GM20431 (cell line): ENCODE measurements at regions not wholly inside any gene's neighbourhood (a gene's known extent, or its start where the extent isn't known, plus 50 kb on each side); places are given as distances from the start of the nearest gene placed in this dataset.

Experiments used
- in situ Hi-C: fragments of 300-500 bp; cut with MseI, MboI; formaldehyde crosslinking; loops from one replicate; pipeline ENCODE4 v1.15.0; 2020; ENCODE audit warnings: low sequenced_read_pairs; ENCODE audit not compliant: unreplicated experiment

- in situ Hi-C loops = no loop called here
Observed at GRCh38 chr18:44537526-44537925, 143.2 kb upstream of the SETBP1 start.

- in situ Hi-C loops = no loop called here
Observed at GRCh38 chr18:44539926-44540325, 140.8 kb upstream of the SETBP1 start.

- in situ Hi-C loops = no loop called here
Observed at GRCh38 chr18:44541159-44541558, 139.5 kb upstream of the SETBP1 start.

GRCh38 chr18:44541781-44542180 is 138.9 kb upstream of the SETBP1 start:
- in situ Hi-C loops = no loop called here

DNA sequence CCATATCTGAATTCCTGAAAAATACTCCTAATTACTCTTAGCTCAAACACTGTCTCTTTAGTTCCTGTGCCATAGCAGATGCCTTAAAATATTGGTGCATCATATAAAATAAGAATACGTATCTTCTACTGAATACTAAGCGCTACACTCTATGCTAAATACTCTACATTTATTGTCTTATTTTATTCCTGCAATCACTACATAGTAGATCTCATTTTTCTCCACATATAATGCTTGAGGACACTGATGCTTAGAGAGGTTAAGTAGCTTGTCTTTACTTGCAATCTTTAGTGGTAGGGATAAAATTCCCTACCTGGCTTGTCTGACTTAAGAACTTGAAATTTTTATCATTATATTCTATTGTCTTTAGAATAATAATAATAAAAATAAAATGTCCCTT is 137.3 kb upstream of the SETBP1 start:
- in situ Hi-C loops = no loop called here

GRCh38 chr18:44545359-44545985 is 135.2 kb upstream of the SETBP1 start:
- in situ Hi-C loops = no loop called here

DNA sequence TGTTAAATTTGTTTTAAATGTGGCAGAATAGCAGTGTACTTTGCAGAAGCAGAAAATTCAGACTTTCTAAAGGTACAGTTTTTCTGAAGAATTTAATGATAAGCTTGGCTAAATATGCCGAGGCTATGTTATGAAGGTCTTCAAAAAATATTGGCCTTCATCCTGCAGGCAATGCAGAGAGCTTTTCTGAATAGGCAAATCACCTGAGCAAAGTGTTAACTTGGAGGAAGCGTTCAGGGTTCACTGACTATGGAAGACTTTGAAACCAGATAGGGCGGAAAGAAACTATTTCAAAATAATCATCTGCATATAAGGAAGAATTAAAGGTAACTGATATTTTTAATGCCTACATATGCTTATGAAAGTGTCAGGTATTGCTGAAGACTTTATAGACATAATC is 133.7 kb upstream of the SETBP1 start:
- in situ Hi-C loops = no loop called here

DNA sequence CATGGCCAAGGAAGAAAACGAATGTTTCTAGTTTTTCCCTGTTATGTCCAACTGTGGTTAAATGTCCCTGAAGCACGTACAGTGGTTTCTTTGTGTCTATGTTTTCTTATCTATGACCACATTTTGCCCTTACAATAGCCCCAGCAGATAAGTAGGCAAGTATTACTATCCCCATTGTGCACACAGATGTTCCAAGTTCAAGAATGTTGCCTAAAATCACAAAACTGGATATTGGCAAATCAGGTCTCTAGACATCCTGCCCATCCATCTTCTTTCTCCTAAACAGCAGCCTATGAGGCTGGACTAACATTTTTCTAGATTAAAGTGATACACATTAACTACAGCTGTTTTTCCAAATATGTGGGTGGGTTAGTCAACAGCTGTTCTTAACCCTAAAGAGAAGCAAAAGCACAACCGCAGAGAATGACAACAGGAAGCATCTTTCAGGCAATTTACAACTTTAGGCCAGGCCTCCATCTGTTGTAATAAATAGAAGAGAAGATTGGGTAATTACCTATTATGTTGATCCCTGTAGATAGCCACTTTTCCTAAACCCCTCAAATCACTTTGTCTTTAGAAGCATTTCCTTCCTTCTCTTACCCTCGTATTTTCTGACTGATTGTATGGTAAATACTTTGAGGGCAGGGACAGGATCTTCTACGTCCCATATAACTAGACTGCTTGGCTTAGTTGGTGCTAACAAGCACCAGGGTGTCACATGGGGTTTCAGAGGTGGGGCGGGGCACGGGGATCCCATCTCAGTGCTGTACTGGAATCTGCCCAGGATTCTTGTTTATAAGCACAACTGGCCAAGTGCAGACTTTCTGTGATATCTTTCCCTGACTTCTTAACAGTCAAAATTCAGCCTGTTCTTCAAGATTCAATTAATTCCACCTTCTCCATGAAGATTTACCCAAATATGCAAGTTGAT is 132.1 kb upstream of the SETBP1 start:
- in situ Hi-C loops = no loop called here

DNA sequence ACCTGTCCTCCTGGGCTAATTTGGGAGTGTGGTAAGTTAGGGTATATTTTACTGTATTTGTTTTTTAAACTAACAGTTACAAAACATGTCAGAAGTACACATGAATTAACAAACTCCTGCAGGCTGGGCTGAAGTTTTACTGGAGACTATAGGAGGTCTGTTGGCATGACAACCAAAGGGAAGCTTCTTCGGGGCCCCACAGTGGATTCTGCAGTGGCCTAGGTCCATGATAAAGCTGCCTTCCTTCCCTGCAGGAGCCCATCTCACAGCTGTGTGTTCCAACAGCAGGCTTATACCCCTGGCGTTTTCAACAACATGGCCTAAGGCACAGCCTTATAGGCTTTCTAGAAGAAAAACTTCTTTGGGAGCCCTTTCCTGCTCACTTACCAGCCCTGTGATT is 128.0 kb upstream of the SETBP1 start:
- in situ Hi-C loops = no loop called here

DNA sequence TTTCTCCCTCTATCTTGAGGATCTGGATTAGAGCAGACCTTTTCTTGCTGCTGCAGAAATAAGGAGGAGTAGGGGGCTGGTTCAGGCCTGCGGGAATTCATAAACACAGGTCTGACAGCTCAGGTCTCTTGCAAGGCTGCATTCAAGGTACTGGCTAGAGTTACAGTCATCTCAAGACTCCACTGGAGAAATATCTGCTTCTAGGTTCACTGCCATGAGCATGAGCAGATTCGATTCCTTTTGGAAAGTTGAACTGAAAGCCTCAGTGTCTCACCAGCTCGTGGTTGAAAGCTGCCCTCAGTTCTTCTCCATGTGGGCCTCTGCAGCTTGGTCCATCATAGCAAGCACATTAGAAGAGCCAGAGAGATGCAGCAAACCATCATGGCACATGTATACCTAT is 124.4 kb upstream of the SETBP1 start:
- in situ Hi-C loops = no loop called here

- in situ Hi-C loops = no loop called here
Observed at GRCh38 chr18:44557616-44558151, 123.0 kb upstream of the SETBP1 start.

DNA sequence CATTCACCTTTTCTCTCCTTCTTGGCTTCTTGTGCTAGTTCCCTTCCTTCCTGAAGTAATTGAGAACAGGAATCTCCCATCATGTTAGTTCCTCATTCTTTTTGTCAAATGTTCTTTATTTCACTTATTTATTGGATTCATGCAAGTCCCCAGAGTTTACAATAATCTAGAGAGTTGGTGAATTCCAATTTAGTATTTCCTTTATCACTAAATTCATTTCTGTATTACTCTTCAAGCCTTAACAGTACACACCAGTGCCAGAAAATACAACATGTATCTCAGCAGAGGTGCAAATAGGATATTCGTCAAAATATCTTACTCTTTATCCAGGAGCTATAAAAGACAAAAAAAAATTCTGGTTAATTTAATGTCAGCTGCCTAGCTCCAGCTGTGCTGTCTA is 121.9 kb upstream of the SETBP1 start:
- in situ Hi-C loops = no loop called here

GRCh38 chr18:44562986-44563385 is 117.7 kb upstream of the SETBP1 start:
- in situ Hi-C loops = no loop called here

DNA sequence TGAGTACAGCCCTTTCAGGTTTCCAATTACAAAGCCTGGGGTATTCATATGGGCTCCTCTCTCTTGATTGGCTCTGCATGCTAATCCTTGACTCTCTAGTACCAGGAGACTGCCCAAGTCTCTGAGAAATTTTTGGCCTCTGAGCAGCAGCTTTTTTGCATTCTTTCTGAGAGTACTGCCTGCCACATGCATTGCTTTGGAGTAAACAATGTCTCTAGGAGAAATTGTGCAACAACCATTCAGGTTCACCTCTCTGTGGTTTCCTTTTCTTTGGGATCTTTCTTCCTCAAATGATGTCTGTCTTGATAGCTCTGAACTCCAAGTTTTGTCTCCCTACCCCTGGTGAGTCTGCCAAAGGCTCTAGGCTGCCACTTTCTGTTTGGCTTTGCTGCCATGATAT is 115.8 kb upstream of the SETBP1 start:
- in situ Hi-C loops = no loop called here

DNA sequence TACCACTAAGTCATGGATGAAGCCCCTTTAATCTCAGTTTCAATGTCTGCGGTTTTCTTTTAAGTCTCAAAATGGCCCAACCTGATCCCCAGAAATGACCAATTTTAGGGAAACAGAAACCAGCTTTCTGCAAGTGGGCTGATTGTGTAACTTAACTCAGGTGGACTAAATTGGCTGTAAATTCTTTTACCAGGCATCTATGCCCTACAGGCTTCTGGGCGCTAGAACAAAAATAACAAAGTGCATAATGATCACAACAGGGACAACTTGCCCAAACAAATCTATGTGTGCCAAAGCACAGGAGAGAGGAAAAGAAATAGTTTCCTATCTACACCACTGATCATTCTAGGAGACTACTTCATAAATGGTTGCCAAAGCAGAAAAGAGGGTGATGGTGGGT is 112.3 kb upstream of the SETBP1 start:
- in situ Hi-C loops = no loop called here

DNA sequence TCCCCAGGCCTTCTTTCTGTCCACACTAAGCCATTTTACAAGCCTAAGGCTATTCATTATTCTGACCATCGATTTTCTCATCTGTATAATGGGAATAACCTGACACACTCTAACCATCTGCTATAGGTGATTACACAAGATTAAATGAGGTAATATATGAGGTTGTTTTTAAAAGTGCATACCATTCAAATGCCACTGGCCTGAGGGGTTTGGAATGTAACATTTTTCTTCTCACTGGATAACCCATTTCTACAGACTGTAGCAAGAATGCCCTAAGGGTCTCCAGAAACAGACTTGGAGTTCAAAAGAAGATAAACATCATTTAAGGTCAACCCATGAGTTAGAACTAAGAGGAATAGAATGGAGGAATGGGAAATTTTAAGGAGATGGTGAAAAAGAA is 111.7 kb upstream of the SETBP1 start:
- in situ Hi-C loops = no loop called here

GRCh38 chr18:44569391-44570055 is 111.2 kb upstream of the SETBP1 start:
- in situ Hi-C loops = no loop called here

DNA sequence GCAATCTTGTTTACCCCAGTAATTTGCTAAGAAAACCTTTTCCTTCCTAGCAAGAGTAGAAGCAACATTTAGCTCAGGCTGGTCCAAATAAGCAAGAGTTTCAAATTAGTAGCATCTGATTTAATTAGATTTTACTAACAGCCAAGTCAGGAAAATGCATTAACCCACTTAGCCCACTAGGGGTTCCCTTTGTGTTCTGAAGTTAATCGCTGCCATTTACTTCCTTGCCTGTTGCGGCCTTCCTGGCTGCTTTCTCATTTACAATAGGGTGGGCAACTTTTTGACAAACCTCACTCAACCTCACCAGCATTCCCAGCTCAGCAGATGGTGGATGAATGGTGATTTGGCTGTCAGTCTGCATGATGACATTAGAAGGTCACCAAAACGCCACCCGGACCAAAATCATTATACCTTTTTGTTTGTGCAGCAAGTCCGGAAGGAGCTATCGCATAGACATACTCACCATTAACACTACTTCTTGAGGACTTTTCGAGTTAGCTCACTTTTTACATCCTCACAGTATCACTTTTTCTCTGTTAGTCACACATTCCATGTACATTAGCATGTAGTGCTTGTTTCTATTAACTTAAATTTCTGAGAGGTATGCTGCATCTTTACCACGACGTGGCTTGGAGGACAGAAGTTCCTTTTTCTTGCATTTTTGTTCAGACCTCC is 101.5 kb upstream of the SETBP1 start:
- in situ Hi-C loops = no loop called here

DNA sequence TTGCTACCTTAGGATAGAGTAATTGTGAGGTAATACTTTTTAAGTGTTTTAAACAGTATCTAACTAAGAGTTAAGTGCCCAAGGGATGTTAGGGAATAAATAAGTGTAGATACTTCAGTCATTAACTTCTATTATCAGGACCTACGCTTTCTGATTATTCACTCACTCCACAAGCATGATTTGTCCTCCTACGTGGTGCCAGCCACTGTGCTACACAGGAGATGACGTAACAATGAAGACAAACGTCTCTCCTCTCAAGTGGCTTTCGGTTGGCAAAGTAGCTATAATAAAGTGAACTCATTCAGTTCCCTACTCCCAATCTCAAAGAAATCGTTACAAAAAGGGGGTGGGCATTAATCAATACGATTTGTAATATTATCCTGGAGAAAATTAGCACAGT is 100.9 kb upstream of the SETBP1 start:
- in situ Hi-C loops = no loop called here

DNA sequence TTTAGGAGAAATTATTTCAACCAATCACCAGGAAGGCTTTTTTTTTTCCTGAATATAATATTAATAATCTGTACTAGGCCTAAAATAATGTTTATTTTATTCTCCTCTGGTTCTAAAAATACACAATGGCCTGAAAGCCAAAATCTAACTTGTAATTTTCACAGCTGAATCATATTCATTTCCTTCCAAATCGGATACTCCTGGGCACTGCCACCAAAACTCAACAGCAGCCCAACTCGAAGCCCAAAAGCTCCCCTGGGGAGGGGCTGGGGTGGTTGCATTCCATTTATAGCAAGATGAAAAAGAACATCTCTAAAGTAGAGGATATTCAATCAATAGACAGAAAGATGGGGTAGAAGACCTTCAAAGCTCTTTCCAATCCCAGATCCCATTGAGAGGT is 100.5 kb upstream of the SETBP1 start:
- in situ Hi-C loops = no loop called here
